ENCODE measurements at regions not wholly inside any gene's neighbourhood (a gene's known extent, or its start where the extent isn't known, plus 50 kb on each side); places are given as distances from the start of the nearest gene placed in this dataset.

DNA sequence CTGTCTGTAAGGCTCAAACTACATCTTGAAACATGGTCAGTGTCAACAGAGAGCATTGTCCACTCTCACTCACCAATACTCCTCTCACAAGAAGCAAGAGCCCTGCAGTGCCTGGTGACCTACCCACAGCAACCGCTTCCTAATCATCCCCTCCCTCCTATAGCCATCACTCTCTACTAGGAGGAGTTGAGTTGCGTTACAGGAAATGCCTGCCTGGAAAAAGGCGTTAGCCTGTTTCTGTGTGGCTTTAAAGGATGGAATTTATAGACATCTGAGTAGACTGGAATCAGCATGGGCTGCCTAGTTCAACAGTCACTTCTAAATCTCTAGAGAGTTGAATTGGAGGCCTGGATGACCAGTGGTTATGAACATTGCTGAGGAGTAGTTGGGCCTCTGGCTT, 108.3 kb upstream of the FER start:
- H3K4me2 ChIP-seq, result no peak overlapping the region
- no peaks in the 10 kb centered on the region for H3K36me3 ChIP-seq (replicated peaks; ENCODE audit: insufficient read depth, low read depth)
- no peaks in the 10 kb centered on the region for H3K9me3 ChIP-seq (ENCODE audit: low read depth)
- H3K4me3 ChIP-seq, result no peak overlapping the region
- no peaks in the 10 kb centered on the region for H3K4me1 ChIP-seq (ENCODE audit: insufficient read depth)
- no peaks in the 10 kb centered on the region for H3K27me3 ChIP-seq
- TF ChIP-seq, protein P1, sequence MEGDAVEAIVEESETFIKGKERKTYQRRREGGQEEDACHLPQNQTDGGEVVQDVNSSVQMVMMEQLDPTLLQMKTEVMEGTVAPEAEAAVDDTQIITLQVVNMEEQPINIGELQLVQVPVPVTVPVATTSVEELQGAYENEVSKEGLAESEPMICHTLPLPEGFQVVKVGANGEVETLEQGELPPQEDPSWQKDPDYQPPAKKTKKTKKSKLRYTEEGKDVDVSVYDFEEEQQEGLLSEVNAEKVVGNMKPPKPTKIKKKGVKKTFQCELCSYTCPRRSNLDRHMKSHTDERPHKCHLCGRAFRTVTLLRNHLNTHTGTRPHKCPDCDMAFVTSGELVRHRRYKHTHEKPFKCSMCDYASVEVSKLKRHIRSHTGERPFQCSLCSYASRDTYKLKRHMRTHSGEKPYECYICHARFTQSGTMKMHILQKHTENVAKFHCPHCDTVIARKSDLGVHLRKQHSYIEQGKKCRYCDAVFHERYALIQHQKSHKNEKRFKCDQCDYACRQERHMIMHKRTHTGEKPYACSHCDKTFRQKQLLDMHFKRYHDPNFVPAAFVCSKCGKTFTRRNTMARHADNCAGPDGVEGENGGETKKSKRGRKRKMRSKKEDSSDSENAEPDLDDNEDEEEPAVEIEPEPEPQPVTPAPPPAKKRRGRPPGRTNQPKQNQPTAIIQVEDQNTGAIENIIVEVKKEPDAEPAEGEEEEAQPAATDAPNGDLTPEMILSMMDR (IDR thresholded peaks at IDR 0.05; ENCODE audit: poor library complexity), result no peak
- TF ChIP-seq EZH2phosphoT487 (IDR thresholded peaks at IDR 0.05; ENCODE audit: low read depth, severe bottlenecking, unreplicated experiment) (no peak), EZH2 (IDR thresholded peaks at IDR 0.05; ENCODE audit: borderline replicate concordance) (no peak)
- no peaks in the 10 kb centered on the region for H3K9me2 ChIP-seq (replicated peaks; ENCODE audit: insufficient read depth)
- no peaks in the 10 kb centered on the region for H3K79me2 ChIP-seq
- H2AFZ ChIP-seq, result no peak overlapping the region
- H3K27ac ChIP-seq, result no peak overlapping the region
- no peak for DNase-seq (ENCODE audit: low spot score)
- WGBS (ENCODE audit: low lambda C conversion rate, missing lambda C conversion rate), result 48% methylated on average over 3 of the region's 3 CpGs
- no peaks in the 10 kb centered on the region for H4K20me1 ChIP-seq (ENCODE audit: insufficient read depth, poor library complexity, severe bottlenecking)

DNA sequence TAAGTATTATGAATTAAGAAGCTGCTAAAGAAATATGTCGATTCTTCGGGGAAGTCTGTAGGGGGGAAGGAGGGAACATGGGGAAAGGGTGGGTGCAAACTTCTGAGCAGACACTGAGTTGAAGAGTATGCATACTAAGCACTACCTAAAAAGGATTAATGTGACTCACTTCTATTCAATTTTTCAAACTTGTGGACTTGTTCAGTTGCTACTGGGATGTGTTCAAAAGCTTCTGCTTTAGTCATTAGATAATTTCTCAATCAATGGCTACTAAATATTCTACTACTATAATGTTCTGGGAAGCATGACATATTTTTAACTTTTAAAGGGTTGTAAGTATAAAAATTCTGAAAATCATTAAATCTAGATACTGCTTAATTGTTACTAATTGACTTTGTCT, 109.7 kb upstream of the FER start:
- H3K4me2 ChIP-seq, result no peak overlapping the region
- TF ChIP-seq EZH2phosphoT487 (IDR thresholded peaks at IDR 0.05; ENCODE audit: low read depth, severe bottlenecking, unreplicated experiment), result no peak
- TF ChIP-seq EZH2 (IDR thresholded peaks at IDR 0.05; ENCODE audit: borderline replicate concordance), result no peak
- TF ChIP-seq, protein P1 (IDR thresholded peaks at IDR 0.05; ENCODE audit: poor library complexity), result no peak
- no peaks in the 10 kb centered on the region for H3K36me3 ChIP-seq (replicated peaks; ENCODE audit: insufficient read depth, low read depth)
- no peaks in the 10 kb centered on the region for H3K9me2 ChIP-seq (replicated peaks; ENCODE audit: insufficient read depth)
- no peak overlapping the region for H3K27ac ChIP-seq
- DNase-seq (ENCODE audit: low spot score), result no peak
- no peak overlapping the region for H2AFZ ChIP-seq
- H3K27me3 ChIP-seq, result no peaks in the 10 kb centered on the region
- 87% methylated on average over 2 of the region's 2 CpGs for WGBS (ENCODE audit: low lambda C conversion rate, missing lambda C conversion rate)
- H3K4me1 ChIP-seq (ENCODE audit: insufficient read depth), result no peaks in the 10 kb centered on the region
- no peaks in the 10 kb centered on the region for H3K79me2 ChIP-seq
- no peaks in the 10 kb centered on the region for H4K20me1 ChIP-seq (ENCODE audit: insufficient read depth, poor library complexity, severe bottlenecking)
- H3K9me3 ChIP-seq (ENCODE audit: low read depth), result no peaks in the 10 kb centered on the region
- H3K4me3 ChIP-seq, result no peak overlapping the region

DNA sequence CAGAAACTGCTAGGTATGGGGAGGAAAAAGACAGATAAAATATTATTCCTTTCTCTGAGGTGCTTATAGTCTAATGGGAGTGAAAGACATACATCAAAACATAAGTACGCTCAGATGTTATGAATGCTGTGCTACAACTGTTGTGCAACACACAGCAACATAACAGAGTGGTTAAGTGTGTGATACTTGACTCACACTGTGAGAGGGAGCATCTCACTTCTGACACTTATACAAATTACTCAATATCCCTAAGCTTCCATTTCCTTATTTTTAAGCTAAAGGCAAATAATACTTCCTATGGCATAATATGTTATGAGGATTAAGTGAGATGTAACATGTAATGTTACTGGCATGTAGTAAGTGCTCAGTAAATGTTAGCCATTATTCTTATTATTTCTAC, 110.6 kb upstream of the FER start:
- Histone ChIP-seq H3K79me2 (no peaks in the 10 kb centered on the region), H3K4me3 (no peak overlapping the region), H4K20me1 (ENCODE audit: insufficient read depth, poor library complexity, severe bottlenecking) (no peaks in the 10 kb centered on the region), H3K4me2 (no peak overlapping the region), H2AFZ (no peak overlapping the region), H3K9me2 (replicated peaks; ENCODE audit: insufficient read depth) (no peaks in the 10 kb centered on the region), H3K27me3 (no peaks in the 10 kb centered on the region), H3K9me3 (ENCODE audit: low read depth) (no peaks in the 10 kb centered on the region), H3K27ac (no peak overlapping the region), H3K36me3 (replicated peaks; ENCODE audit: insufficient read depth, low read depth) (no peaks in the 10 kb centered on the region), H3K4me1 (ENCODE audit: insufficient read depth) (no peaks in the 10 kb centered on the region)
- 82% methylated on average over 1 of the region's 1 CpG for WGBS (ENCODE audit: low lambda C conversion rate, missing lambda C conversion rate)
- TF ChIP-seq, protein P1 (IDR thresholded peaks at IDR 0.05; ENCODE audit: poor library complexity), result no peak
- no peak for TF ChIP-seq EZH2phosphoT487 (IDR thresholded peaks at IDR 0.05; ENCODE audit: low read depth, severe bottlenecking, unreplicated experiment)
- no peak for TF ChIP-seq EZH2 (IDR thresholded peaks at IDR 0.05; ENCODE audit: borderline replicate concordance)
- DNase-seq (ENCODE audit: low spot score), result no peak
